ENCODE measurements at regions not wholly inside any gene's neighbourhood (a gene's known extent, or its start where the extent isn't known, plus 50 kb on each side); places are given as distances from the start of the nearest gene placed in this dataset.

- DNase-seq = no peak
Measured at GRCh38 chr18:44409071-44409470, 271.6 kb upstream of the SETBP1 start.

GRCh38 chr18:44409515-44409914 lies 271.2 kb upstream of the SETBP1 start:
- DNase-seq = no peak

DNA sequence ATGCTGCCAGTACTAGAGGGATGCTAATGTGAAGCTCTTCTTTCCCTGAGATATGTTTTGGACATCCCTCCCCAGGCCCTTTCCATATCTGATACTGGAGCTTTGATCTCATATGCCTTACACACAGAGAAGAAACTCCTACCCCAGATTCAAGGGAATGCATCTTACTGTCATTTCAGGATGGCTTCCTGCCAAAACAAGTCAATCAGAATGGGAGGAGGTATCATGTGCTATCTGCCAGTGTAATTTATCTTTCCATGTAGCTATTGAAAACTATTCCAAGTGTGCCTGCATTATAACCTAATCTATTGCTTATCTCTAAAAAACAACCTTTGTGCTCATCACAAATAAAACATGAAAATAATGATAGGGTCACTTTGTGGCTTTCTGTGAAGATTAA lies 269.9 kb upstream of the SETBP1 start:
- peak in 1 of 3 donors; percentile 7 for DNase-seq

DNA sequence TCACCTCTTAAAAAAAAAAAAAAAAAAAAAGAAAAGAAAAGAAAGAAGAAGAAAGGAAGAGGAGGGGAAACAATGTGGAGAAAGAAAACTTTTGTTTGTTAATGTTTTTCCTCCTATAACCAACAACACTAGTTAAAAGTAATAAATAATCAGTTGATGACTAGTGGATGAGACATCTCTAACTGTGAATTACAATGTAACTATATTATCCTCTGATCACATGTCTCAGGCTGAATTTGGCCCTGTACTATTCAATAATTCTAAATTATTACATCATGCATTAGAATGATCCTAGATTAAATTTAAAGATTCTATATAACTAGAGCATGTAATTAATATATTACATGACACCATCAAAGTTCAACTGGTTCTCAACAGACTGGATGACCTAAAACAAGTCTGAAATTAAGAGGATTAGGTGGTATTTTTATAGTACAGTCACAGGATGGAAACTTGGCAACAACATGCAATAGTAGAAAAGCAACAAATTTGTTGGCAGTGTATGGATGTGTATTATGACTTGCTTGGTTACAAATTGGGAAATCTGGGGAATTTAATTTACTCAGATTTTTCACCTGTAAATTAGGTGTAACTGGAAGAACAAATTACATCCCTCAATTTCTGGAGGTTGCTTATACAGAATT lies 269.3 kb upstream of the SETBP1 start:
- DNase-seq = peak in 2 of 3 donors; percentile 18 to 70

DNA sequence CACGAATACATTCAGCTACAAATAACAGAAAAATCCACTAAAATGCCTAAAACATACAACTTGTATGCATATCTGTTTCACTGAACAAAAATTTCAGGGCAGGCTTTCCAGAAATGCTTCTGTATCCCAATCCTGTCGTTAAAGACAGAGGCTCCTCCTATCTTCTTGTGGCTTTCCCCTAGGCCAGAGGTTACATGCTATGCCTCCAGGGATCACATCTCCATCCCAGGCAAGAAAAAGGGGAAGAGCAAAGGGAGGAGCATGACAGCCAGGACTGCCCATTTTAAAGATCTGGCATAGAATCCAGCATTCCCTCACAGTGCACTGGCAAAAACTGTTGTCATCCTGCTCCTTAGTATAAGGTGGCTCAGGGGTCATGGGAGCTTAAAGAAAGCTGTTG lies 268.7 kb upstream of the SETBP1 start:
- no peak for DNase-seq

DNA sequence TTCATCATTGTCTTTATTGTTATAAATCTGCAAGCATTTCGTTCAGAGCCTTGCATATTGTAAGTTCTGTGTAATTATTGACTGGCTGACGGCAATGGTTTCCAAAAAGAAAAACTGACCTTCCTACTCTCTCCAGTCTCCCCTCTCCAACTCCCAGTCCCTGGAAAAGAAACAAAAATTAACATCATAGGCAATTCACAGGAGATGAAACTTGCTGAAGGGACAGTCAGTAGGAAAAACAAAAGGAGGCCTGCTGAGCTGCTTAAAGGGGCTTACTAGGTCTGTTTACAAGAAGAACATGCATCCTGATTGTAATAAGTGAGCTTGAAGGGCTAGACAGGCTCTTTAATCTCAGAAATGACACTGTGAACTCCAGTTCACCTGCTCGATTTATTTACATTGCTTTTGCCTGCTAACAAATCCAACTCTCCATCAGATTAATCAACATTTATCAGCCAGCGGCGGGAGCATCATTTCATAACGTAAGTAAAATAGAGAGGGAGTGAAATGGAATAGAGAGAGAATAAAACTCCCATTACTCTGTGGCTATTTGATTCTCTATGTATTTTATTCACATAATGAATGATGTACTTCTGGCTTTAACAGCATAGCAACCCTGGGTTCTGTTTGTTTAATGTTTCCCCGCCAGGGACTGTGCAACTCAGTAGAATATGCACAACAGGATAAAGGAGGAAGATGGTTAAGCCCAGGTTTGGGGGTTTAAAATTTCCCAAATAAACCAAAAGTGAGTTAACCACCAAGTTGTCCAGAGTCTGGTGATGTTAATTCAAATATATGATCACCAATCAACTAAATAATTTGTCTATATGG lies 256.7 kb upstream of the SETBP1 start:
- DNase-seq = peak in 2 of 3 donors; percentile 37 to 74

DNA sequence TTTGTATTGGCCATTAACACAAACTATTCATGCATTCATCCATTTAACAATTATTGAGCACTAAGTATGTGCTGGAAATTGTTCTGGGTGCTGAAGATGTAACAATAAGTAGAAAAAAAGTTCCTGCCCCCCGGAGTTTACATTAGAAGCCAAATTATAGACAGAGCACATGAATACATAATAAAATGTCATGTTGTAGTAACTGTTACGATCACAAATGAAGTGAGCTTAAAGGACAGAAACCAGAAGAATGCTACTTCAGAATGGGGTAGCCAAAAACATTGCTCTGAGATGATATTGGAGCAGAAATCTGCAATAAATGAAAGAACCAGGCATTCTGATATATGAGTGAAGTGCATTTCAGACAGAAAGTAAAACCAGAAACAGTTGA lies 256.0 kb upstream of the SETBP1 start:
- peak in 1 of 3 donors; percentile 38 for DNase-seq

DNA sequence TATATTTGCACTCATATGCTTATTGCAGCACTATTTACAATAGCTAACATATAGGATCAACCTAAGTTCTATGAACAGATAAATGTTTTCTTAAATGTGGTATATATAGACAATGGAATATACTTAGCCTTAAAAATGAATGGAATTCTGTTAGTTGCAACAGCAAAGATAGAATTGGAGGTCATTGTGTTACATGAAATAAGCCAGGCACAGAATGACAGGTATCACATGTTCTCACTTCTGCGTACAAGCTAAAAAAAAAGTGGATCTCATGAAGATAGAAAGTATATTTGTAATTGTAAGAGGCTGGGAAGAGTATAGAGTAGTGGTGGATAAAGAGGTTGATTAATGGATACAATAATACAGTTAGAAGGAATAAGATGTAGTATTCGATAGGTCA lies 255.5 kb upstream of the SETBP1 start:
- DNase-seq = no peak

GRCh38 chr18:44437603-44438002 lies 243.1 kb upstream of the SETBP1 start:
- no peak for DNase-seq

GRCh38 chr18:44450226-44450625 lies 230.5 kb upstream of the SETBP1 start:
- DNase-seq = no peak

- DNase-seq = peak in 2 of 3 donors; percentile 16 to 31
Measured at GRCh38 chr18:44452346-44452745, 228.3 kb upstream of the SETBP1 start.

DNA sequence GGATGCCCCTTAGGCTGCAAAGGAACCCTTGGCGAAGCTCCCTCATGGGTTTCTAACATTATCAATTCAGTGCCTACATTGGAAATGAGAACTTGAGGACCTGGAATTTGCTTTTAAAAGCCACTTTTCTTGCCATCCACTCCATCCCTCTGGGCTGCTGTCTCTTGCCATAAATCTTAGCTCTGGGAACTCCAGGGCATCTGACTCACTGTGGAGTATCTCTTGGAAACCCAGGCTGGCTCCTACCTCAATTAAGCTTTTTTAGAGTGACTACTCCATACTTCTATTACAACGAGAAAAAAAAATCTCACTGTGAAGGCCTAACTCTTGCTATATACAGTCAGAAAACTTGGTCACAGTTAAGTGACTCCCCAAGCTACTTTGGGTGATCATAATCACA lies 227.2 kb upstream of the SETBP1 start:
- no peak for DNase-seq

- peak in 1 of 3 donors; percentile 47 for DNase-seq
Measured at GRCh38 chr18:44458777-44459176, 221.9 kb upstream of the SETBP1 start.

DNA sequence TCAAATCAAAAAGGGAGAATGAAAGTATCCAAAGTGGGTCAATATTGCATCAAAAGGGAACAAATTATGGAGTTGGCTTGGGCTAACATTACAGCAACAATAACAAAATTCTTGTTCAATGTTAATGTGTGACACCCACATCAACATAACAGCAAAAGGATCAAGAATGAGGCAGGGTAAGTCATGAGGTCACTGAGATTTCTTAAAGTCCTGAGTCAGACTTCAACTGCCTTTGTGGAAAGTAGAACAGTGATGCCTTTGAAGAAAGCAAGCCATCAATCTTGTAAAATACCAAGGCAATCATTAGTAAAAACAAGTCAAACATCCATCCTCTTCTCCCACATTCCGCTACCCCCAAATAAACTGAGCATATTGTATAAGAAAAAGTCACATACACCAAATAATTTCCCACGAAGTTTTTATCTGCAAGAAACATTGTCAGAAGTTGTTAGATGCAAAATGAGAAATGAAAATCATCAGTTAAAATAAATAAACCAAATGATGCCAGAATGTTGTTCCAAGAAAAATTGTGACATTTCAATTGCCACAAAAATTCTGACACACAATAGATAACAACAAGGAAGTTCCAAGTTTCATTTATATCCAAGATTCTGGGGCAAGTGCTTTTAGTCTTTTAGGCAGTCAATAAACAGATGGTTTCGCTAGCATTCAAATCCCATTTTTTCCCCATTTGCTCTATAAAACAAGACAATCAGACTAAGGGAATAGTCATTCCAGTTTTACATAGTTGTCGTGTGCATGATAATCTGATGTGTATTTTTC lies 216.1 kb upstream of the SETBP1 start:
- no peak for DNase-seq

GRCh38 chr18:44465381-44465841 lies 215.3 kb upstream of the SETBP1 start:
- DNase-seq = peak in 2 of 3 donors; percentile 41 to 66

DNA sequence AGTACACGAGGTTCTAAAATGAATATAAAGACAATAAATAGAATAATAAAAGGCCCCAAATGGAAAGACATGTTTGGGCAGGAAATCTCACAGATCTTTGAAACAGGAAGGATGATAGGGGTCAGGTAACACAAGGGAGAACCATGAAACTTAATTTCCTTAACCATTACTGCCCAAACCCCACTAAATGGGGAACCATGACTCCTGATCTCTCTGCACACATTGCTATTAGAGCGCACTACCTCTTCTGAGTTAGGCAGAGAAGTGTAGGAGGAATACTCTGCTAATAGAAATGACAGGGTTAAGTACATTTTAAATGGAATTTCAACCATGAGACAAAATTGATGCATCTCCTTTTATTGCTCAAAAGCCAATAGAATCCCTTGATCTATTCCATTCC lies 213.7 kb upstream of the SETBP1 start:
- DNase-seq = no peak

DNA sequence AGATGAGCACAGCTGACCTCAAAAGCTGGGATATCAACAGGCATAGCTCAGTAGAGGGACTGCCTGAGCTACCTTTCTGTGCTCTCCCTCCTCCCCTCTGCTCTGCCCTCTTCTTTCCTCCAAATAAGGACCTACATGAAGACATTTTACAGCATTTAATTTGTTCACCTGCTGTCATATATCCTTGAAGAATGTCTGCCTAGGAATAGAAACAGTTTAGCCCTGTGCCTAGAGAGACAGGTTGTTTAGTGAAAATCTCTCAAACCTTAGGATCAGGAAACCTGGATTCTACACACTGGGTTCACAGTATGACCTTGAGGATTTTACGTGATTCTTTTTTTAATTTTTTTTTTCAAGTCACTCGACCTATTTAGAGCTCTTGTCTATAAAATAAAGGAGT lies 213.0 kb upstream of the SETBP1 start:
- DNase-seq = no peak

DNA sequence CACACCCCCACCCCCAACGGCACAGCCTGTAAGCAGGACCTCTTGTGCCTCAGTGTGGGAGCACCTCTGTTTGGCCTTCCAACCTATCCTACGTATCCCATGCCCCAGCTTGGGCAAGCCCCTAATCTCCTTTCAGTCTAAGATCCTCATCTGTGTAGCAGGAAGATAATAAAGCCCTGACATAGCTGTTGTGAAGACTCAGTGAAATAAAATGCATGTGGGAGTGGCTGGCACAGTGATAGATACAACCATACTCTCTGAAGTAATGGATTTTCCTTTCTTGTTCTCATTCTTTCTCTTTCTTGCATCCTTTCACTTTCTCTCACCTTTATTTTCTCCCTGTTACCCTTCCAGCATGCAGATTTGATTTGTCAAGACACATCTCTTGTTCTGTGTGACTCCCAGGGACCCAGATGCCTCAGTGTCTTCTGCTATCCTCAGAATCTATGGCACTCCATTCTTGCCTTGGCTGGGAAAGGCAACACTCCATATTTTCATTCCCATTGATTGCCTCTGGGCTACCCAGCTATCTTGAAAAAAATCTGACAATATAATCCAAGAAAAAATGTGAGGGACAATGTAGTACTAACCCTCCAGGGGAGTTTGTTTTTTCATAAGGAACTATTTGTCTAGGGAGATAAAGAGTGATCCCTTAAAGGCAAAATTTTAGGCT lies 207.2 kb upstream of the SETBP1 start:
- no peak for DNase-seq

- DNase-seq = peak in 1 of 3 donors; percentile 57
Measured at GRCh38 chr18:44474067-44474411, 206.6 kb upstream of the SETBP1 start.

- DNase-seq = peak in 2 of 3 donors; percentile 55 to 80
Measured at GRCh38 chr18:44474591-44474990, 206.1 kb upstream of the SETBP1 start.

- DNase-seq = no peak
Measured at GRCh38 chr18:44482761-44483160, 197.9 kb upstream of the SETBP1 start.

- no peak for DNase-seq
Measured at GRCh38 chr18:44495151-44495550, 185.5 kb upstream of the SETBP1 start.
